ENCODE measurements at regions not wholly inside any gene's neighbourhood (a gene's known extent, or its start where the extent isn't known, plus 50 kb on each side); places are given as distances from the start of the nearest gene placed in this dataset.
"Not testable (repeated sequence)": the region's sequence is repeated elsewhere in the genome, so short reads cannot be mapped to it uniquely, and the experiment has no call there.

- not testable (repeated sequence) for TF ChIP-seq POLR2A (IDR thresholded peaks at IDR 0.05); CTCF (IDR thresholded peaks at IDR 0.05 in 8 of 11, conservative IDR thresholded peaks at IDR 0.05 in 3 of 11)
Observed at GRCh38 chr15:87533637-87534036, 722.9 kb downstream of the NTRK3 start.
